CD1c-positive myeloid dendritic cell (primary cell): ENCODE measurements at regions not wholly inside any gene's neighbourhood (a gene's known extent, or its start where the extent isn't known, plus 50 kb on each side); places are given as distances from the start of the nearest gene placed in this dataset.

Source experiments
- DNase-seq: peaks from one replicate; pipeline ENCODE4 v3.0.0-alpha.2; 2016; ENCODE audit errors: extremely low spot score

DNA sequence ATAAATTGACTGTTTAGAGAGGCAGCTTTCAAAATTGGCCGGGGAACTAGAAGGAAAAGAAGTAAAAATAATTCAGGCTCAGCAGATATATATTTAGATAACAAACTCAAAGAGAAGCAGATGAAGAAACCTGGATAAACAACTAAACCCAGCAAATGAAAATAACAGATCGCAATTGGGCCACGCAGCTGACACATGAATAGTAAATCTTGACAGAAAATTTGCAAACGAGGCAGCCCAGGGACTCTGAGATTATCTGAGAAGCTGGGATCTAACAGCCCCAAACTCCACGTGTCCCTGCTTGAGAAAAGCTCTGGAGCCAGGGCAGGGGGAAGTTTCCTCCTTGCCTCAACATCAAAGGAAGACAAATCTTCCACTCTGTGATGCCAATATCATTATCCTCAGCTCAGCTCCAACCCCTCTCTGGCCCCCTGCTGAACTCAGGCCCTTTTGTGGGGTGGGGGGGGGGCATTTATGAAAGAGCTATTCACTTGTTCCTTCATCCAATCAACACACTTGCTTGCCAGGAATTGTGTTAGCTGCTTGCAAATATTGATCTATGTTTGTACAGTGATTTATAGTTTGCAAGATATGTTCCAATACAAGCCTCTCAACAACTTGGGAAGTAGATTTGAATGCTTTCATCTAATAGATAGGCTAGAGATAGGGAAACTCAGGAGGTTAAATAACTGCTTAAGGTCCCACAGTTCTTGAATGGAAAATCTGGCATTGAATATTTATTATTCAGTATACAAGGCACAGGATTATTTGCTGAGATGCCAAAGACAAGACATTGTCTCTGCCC lies 72.5 kb upstream of the C11orf87 start:
- DNase-seq: no peak

DNA sequence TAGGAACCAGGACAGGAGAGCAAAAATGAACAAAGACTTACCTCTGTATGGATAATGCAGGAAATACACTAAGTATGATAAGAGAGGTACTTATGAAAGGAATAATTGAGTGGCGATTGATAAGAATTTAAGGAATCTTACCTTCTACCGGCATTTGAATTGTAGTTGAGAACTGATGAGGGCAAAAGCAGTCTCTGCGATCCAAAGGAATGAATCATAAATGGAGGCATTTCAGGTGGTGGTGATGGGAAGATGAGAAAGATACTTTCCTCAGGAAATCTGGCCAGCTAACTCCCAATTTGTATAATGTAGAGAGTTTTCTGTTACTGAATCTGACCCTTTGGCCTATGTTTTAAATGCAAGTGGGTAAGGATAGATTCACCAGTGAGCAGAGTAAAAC lies 71.9 kb upstream of the C11orf87 start:
- DNase-seq: no peak

DNA sequence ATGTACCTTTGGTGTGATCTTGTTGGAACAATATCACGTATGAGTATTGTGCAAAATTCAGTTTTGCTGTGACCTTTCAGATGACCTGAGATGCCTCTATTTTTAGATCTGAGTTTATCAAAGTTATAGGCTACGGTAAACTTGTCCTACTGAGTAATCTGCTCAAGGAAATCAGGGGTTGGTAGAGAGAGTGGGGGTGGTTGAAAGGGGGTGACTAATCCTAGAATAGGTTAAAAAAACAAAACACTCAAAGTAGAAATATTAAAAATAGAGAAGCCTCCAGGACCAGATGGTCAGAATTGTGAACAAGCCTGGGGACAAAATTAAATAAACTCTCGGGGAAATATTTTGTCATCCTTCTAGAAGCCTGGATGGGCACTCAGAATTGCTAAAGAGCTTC lies 59.9 kb upstream of the C11orf87 start:
- DNase-seq: no peak

DNA sequence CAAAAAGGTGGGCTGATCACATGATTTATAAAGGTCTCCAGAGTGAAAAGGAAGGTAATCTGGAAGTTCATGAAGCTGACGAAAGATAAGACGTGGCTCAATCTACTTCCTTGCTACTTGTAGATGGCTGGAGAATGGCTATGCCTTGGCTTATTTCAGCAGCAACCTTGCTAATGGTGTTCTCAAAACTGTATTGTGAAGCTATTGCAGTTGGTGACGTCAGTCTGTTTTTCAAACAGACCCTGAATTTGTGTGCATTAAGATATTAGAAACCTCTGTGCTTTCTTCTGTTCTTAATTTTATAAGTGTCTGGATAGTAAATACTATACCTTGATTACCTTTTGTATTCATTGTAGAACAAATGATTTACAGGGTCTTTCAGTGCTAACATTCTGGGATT lies 58.3 kb upstream of the C11orf87 start:
- no peak for DNase-seq

DNA sequence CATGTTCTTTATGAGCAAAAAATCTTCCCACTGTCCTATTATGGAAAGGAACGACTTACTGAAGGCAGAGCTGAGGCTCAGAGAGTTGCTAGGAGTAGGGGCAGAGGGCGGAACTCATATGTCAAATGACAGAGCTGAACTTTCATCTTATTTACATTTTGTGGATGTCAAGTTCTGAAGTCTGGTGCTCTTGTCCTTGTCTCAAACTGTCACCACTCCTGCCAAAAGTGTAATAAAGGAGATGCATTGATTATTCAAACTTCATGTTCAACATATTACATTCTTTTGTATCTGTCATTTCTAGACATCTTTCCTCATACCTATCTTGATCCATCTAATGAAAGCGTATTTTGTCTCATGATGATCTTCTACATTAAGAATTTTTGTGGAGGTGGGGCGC lies 57.1 kb upstream of the C11orf87 start:
- no peak for DNase-seq

DNA sequence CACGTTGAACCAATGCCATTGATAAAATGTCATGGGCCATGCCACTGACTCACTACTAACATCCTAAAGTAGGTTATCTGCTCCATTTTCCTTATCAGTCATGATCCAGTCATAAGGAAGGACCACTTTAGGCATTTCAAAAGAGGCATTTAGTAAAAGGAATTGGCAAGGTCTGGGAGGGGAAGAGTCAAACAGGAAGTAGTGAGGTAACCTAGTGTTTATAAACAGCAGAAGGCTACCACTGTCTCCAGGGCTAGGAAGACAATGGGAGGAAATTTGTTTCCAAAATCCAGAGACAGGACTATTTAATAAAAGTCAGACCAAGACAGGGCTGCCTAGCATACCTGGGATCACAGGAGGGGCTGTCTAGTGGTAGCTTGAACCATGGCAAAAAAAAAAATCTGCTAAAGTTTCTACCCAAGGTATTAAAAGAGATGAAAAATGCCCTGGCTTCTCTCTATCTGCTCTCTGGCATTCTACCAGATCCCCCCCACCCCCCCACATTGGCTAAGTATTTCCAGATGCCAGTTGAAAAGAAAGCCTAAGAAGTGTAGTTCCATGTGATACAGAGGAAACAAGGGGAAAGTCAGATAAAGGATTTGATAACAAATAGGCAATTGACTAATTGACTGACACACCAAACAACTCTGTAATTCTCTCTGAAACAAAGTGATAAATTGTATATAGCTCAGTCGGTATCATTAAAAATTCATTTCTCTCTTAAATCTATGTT lies 50.4 kb upstream of the C11orf87 start:
- no peak for DNase-seq
